22Rv1 (cell line): ENCODE measurements at regions not wholly inside any gene's neighbourhood (a gene's known extent, or its start where the extent isn't known, plus 50 kb on each side); places are given as distances from the start of the nearest gene placed in this dataset.
"Not testable (repeated sequence)": the region's sequence is repeated elsewhere in the genome, so short reads cannot be mapped to it uniquely, and the experiment has no call there.

ENCODE experiments used
- H3K27ac ChIP-seq: fragments of 450-650 bp; 2 replicates; pipeline ENCODE4 v1.5.1; 2017
- CTCF ChIP-seq: fragments of 450-650 bp; IDR thresholded peaks from 2 replicates; pipeline ENCODE4 v1.5.1; 2017; ENCODE audit warnings: mild to moderate bottlenecking
- ZFX ChIP-seq: fragments of 450-650 bp; IDR thresholded peaks from 2 replicates; pipeline ENCODE4 v1.6.1; 2017; ENCODE audit warnings: antibody characterized with exemption, borderline replicate concordance

- H3K27ac ChIP-seq, result no peak overlapping the region
- TF ChIP-seq CTCF, result no peak
- TF ChIP-seq ZFX, result no peak
These were observed 339.3 kb downstream of the DAD1 start for GRCh38 chr14:22249770-22250169.

- TF ChIP-seq CTCF (no peak), ZFX (no peak)
- no peak overlapping the region for H3K27ac ChIP-seq
These were observed 344.9 kb downstream of the DAD1 start for GRCh38 chr14:22243971-22244581.

GRCh38 chr14:22238320-22238719 is 350.7 kb downstream of the DAD1 start:
- H3K27ac ChIP-seq, result not testable (repeated sequence)

GRCh38 chr14:22233377-22233776 is 355.6 kb downstream of the DAD1 start:
- TF ChIP-seq ZFX (no peak), CTCF (no peak)
- H3K27ac ChIP-seq, result no peak overlapping the region

- H3K27ac ChIP-seq, result no peak overlapping the region
- TF ChIP-seq CTCF, result no peak
- no peak for TF ChIP-seq ZFX
These were observed 356.1 kb downstream of the DAD1 start for GRCh38 chr14:22232933-22233332.

GRCh38 chr14:22232486-22232885 is 356.5 kb downstream of the DAD1 start:
- TF ChIP-seq ZFX (no peak), CTCF (no peak)
- H3K27ac ChIP-seq, result no peak overlapping the region

- H3K27ac ChIP-seq, result no peak overlapping the region
- TF ChIP-seq ZFX (no peak), CTCF (no peak)
These were observed 358.0 kb downstream of the DAD1 start for GRCh38 chr14:22231018-22231417.

- no peak overlapping the region for H3K27ac ChIP-seq
- no peak for TF ChIP-seq CTCF
These were observed 358.5 kb downstream of the DAD1 start for GRCh38 chr14:22230517-22230916.
